Activated CD8-positive, alpha-beta T cell treated with anti-CD3 and anti-CD28 coated beads for 36 hours (primary cell): ENCODE measurements at regions not wholly inside any gene's neighbourhood (a gene's known extent, or its start where the extent isn't known, plus 50 kb on each side); places are given as distances from the start of the nearest gene placed in this dataset.

Source experiments
- ATAC-seq: fragments of 200-7000 bp; cut with Tn5 transposase; one replicate; pipeline ENCODE4 v1.10.0; 2021; ENCODE audit warnings: mild to moderate bottlenecking, moderate library complexity
- CTCF ChIA-PET: fragments of 350-600 bp; sonication (Branson Sonifier 250); formaldehyde crosslinking; loops from one replicate; lab custom pipeline; 2021; ENCODE audit warnings: antibody characterized with exemption; lab: Charles Lee
- POLR2A ChIA-PET: fragments of 350-600 bp; sonication (Branson Sonifier 250); formaldehyde crosslinking; loops from one replicate; lab custom pipeline; 2021; ENCODE audit warnings: antibody characterized with exemption; lab: Charles Lee
- DNase-seq: peaks from one replicate; pipeline ENCODE4 v3.0.0-alpha.2; 2020
- H3K27ac Mint-ChIP-seq: one replicate; pipeline ENCODE4 v1.8.0; 2021; ENCODE audit warnings: mild to moderate bottlenecking, mixed read lengths
- H3K27me3 Mint-ChIP-seq: one replicate; pipeline ENCODE4 v1.8.0; 2021; ENCODE audit warnings: mixed read lengths
- H3K36me3 Mint-ChIP-seq: one replicate; pipeline ENCODE4 v1.8.0; 2021; ENCODE audit warnings: low read depth, mixed read lengths
- H3K4me1 Mint-ChIP-seq: one replicate; pipeline ENCODE4 v1.8.0; 2021; ENCODE audit warnings: low read depth, mixed read lengths
- H3K4me3 Mint-ChIP-seq: one replicate; pipeline ENCODE4 v1.8.0; 2021; ENCODE audit warnings: mild to moderate bottlenecking, moderate library complexity, mixed read lengths
- H3K9me3 Mint-ChIP-seq: one replicate; pipeline ENCODE4 v1.8.0; 2021; ENCODE audit warnings: mixed read lengths
- intact Hi-C: fragments of 100-400 bp; cut with micrococcal nuclease; formaldehyde crosslinking; loops from one replicate; pipeline ENCODE4 v1.10.0; 2022
- TF ChIP-seq, protein P1 (sequence below): fragments of 200-600 bp; IDR thresholded peaks from one replicate; pipeline ENCODE4 v1.8.0; 2022; ENCODE audit warnings: antibody characterized with exemption, mild to moderate bottlenecking

DNA sequence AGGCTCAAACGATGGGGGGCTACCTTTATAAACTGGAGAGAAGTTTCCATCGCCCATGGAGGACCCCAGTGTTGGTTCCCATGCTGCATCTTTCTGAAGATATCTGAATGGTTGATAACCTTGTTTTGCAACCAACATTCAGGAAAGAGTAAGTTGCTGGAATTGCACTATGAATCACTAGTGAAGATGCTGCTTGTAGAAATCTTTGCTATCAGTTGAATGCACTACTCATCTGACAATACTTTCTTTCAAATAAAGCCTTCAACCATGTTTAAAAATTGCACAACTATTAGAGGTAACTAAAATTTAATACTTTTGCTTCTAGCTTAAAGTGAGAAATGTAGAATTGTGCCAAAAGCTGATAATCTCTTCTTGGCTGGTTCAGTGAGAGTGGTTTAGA is 86.8 kb upstream of the HIVEP3 start:
- DNase-seq (no peak), ATAC-seq (no peak)
- Mint-ChIP-seq H3K27ac (no peak overlapping the region), H3K4me1 (peaks cover 28% of the 10 kb centered on the region), H3K27me3 (no peaks in the 10 kb centered on the region), H3K4me3 (no peak overlapping the region), H3K36me3 (no peaks in the 10 kb centered on the region), H3K9me3 (no peaks in the 10 kb centered on the region)
- TF ChIP-seq, protein P1, sequence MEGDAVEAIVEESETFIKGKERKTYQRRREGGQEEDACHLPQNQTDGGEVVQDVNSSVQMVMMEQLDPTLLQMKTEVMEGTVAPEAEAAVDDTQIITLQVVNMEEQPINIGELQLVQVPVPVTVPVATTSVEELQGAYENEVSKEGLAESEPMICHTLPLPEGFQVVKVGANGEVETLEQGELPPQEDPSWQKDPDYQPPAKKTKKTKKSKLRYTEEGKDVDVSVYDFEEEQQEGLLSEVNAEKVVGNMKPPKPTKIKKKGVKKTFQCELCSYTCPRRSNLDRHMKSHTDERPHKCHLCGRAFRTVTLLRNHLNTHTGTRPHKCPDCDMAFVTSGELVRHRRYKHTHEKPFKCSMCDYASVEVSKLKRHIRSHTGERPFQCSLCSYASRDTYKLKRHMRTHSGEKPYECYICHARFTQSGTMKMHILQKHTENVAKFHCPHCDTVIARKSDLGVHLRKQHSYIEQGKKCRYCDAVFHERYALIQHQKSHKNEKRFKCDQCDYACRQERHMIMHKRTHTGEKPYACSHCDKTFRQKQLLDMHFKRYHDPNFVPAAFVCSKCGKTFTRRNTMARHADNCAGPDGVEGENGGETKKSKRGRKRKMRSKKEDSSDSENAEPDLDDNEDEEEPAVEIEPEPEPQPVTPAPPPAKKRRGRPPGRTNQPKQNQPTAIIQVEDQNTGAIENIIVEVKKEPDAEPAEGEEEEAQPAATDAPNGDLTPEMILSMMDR = no peak
- ChIA-PET POLR2A (interaction anchor here (0.8 kb wide), 1 partner anchor 104 kb away, joined by 3 read pairs; no protein-coding TSS in a partner anchor), CTCF (no interaction called here)
- intact Hi-C loops = no loop called here

DNA sequence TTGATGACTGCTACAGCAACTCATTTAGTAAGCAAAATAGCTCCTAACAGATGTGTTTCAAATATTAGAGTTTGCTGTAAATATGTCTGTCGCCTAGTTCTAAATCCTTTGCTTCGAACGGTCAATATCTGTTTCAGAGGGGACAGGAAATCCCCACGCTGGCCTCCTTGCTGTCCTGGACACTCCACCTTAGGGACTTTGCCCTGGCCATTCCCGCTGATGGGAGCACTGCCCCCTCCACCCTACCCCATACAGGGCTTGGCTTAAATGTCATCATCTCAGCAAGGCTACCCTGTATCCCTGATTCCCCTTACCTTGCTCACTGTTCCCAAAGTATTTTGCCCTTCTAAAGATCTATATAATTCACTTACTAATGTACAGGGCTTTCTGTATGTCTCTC is 86.1 kb upstream of the HIVEP3 start:
- H3K9me3 Mint-ChIP-seq = no peaks in the 10 kb centered on the region
- no peak overlapping the region for H3K4me3 Mint-ChIP-seq
- no peak for DNase-seq
- no peaks in the 10 kb centered on the region for H3K27me3 Mint-ChIP-seq
- POLR2A ChIA-PET = no interaction called here
- intact Hi-C loops = no loop called here
- peaks cover 26% of the 10 kb centered on the region for H3K4me1 Mint-ChIP-seq
- no peaks in the 10 kb centered on the region for H3K36me3 Mint-ChIP-seq
- no peak overlapping the region for H3K27ac Mint-ChIP-seq
- CTCF ChIA-PET = no interaction called here
- no peak for ATAC-seq
- TF ChIP-seq, protein P1 = no peak

DNA sequence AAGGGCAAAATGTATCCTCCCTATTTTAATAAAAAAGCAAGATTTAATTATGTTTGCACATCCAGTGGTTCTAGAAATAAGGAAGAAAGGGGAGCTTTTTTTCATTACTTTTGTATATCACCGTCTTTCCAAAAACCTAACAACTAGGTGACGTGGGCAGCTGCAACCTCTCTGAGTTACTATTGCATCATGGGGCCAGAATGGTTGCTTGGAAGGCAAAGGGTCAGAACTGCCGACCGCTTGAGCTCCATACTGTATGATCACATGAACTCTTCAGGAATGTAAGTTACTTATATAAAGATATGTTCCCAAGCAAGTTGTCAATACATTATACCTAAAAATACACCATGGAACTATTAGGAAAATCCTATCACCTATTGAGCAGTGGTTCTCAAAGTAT is 85.6 kb upstream of the HIVEP3 start:
- ChIA-PET POLR2A (interaction anchor here (0.6 to 0.8 kb wide), 2 partner anchors 8 to 72 kb away, joined by 4 read pairs; no protein-coding TSS in a partner anchor), CTCF (no interaction called here)
- ATAC-seq (no peak), DNase-seq (no peak)
- intact Hi-C loops = no loop called here
- no peaks in the 10 kb centered on the region for H3K9me3 Mint-ChIP-seq
- TF ChIP-seq, protein P1 = no peak
- H3K36me3 Mint-ChIP-seq = no peaks in the 10 kb centered on the region
- H3K4me3 Mint-ChIP-seq = no peak overlapping the region
- peaks cover 21% of the 10 kb centered on the region for H3K4me1 Mint-ChIP-seq
- no peak overlapping the region for H3K27ac Mint-ChIP-seq
- no peaks in the 10 kb centered on the region for H3K27me3 Mint-ChIP-seq

DNA sequence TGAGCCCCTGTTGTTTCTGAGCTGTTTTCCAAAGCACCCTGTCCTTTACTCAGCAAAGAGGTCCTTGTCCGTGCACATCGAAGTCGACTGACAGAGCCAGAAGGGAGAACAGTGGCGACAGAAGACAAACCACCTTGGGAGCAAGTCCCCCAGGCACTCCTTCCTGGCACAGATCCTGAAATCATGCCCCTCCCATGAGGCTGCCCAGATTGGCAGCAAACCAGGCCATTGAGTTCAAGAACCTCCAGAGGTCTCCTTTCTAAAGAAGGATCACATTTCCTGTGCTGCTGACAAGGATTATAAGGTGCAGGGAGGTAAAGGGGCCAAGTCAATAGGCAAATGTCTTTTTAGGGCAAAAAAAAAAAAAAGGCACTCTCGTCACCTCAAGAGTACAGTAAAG is 84.7 kb upstream of the HIVEP3 start:
- H3K4me3 Mint-ChIP-seq = no peak overlapping the region

DNA sequence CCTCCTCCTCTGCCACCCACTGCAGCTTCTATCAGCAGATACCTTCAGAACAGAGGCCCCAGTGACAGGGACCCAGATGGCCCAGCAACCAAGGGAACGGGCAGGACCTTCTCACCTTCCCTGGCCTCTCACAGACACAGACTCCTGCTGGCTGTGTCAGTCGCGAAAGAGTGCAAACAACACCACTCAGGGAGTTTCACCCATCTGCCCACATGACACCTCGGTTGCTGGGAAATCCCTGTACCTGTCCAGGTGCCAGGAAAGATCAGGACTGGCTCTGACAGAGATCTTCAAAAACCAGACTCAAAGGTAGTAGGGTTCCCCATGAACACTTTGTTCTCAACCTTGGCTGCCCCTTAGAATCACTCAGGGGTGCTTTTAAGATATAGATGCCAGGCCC is 83.5 kb upstream of the HIVEP3 start:
- Mint-ChIP-seq H3K9me3 (no peaks in the 10 kb centered on the region), H3K4me1 (peaks cover 14% of the 10 kb centered on the region), H3K27ac (no peak overlapping the region), H3K36me3 (no peaks in the 10 kb centered on the region), H3K4me3 (no peak overlapping the region), H3K27me3 (no peaks in the 10 kb centered on the region)
- ATAC-seq = no peak
- TF ChIP-seq, protein P1 = no peak
- no peak for DNase-seq
- POLR2A ChIA-PET = no interaction called here
- intact Hi-C loops = no loop called here
- CTCF ChIA-PET = no interaction called here

More for the DNA sequence above, 84.7 kb upstream of the HIVEP3 start:
- DNase-seq = no peak
- Mint-ChIP-seq H3K27me3 (no peaks in the 10 kb centered on the region), H3K4me1 (peaks cover 17% of the 10 kb centered on the region), H3K9me3 (no peaks in the 10 kb centered on the region), H3K27ac (no peak overlapping the region), H3K36me3 (no peaks in the 10 kb centered on the region)
- no peak for ATAC-seq
- intact Hi-C loops = no loop called here
- CTCF ChIA-PET = interaction anchor here (1.1 kb wide), 1 partner anchor 191 kb away, joined by 4 read pairs; no protein-coding TSS in a partner anchor
- POLR2A ChIA-PET = interaction anchor here (0.8 kb wide), 1 partner anchor 71 kb away, joined by 4 read pairs; no protein-coding TSS in a partner anchor
- TF ChIP-seq, protein P1 = no peak
